ES-I3 (cell line): ENCODE measurements at regions not wholly inside any gene's neighbourhood (a gene's known extent, or its start where the extent isn't known, plus 50 kb on each side); places are given as distances from the start of the nearest gene placed in this dataset.

Source experiments
- H3K36me3 ChIP-seq: 2 replicates; pipeline ENCODE4 v1.6.1; 2013; ENCODE audit warnings: mild to moderate bottlenecking, low read length, control low read depth, moderate library complexity; ENCODE audit not compliant: insufficient read depth
- H3K4me1 ChIP-seq: 2 replicates; pipeline ENCODE4 v1.6.1; 2013; ENCODE audit warnings: mild to moderate bottlenecking, control low read depth, low read length; ENCODE audit not compliant: insufficient read depth
- H3K9ac ChIP-seq: 2 replicates; pipeline ENCODE4 v1.6.1; 2013; ENCODE audit warnings: low read depth, mild to moderate bottlenecking, low read length, moderate library complexity
- H3K9me3 ChIP-seq: 2 replicates; pipeline ENCODE4 v1.6.1; 2013; ENCODE audit warnings: mild to moderate bottlenecking, low read length, moderate library complexity; ENCODE audit not compliant: control insufficient read depth, insufficient read depth

DNA sequence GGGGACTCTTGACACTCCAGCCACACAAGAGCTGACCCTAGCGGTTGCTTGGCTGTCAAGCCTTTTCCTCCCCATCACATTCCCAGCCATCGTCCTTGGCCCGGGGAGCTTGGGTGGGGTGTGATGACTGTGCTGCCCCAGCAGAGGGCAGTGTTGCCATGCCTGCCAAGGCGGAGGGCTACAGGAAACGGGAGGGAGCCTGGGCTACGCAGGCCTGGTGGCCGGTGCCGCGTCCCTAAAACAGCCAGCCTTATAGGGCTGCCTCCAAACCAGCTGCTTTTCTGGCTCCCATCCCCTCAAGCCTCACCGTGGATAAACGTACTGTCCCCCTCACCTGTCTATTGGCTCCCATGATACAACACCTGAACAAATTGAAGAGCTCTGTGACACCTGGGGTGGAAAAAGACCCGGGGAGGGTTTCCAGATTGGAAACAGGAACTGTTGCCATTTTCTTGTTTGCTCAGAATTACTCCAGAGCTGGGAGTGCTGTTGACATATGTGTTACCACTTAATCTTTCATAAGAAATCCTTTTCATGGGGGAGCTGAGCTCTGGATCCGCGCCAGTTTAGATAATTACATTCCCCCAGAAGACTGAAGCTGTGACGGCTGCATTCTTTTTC is 72.8 kb upstream of the ASTN2 start:
- peak overlapping the region; percentile 32; the same call in 1 of the 2 replicates for H3K9ac ChIP-seq
- H3K9me3 ChIP-seq, result no peaks in the 10 kb centered on the region
- H3K4me1 ChIP-seq, result peaks cover 9% of the 10 kb centered on the region
- no peaks in the 10 kb centered on the region for H3K36me3 ChIP-seq

DNA sequence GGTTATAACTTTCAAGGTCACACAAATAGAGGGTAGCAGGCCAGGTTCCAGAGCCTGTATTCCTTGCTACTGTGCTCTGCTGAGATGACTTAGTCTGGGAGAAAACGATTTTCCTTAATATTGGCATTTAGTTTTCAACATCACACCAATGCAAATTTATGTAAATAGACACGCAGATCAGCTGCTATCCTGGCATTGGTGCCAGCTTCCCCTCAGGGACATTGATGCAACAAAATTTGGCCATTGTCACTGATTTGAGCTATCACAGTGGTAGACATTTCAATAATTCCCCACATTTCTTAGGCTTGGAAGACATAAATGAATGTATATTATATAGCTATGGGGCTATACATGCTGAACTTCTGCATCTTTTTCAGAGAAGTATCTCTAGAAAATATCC is 71.6 kb upstream of the ASTN2 start:
- H3K36me3 ChIP-seq, result no peaks in the 10 kb centered on the region
- no peaks in the 10 kb centered on the region; the same call in 1 of the 2 replicates for H3K9me3 ChIP-seq
- peaks cover 9% of the 10 kb centered on the region for H3K4me1 ChIP-seq
- H3K9ac ChIP-seq, result no peak overlapping the region

DNA sequence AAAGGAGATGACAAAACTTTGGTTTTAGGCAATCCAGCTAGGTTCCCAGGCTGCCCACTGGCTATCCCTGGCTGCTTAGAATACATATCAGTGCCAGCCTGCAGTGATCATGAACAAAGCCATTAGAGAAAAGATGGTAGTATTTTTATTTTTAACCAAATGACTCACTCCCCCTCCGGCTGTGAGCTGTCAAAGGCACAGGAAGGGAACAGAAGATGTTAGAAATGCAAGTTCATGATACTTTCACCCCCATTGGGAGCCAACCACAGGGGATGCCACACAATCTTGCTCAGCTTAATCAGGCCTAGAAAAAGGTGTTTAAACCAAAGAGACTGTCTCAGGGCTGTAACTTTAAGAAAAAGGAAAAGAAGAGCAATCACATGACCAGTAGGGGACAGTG is 70.3 kb upstream of the ASTN2 start:
- Histone ChIP-seq H3K36me3 (no peaks in the 10 kb centered on the region), H3K9ac (no peak overlapping the region), H3K9me3 (no peaks in the 10 kb centered on the region; the same call in 1 of the 2 replicates), H3K4me1 (peaks cover 9% of the 10 kb centered on the region)

DNA sequence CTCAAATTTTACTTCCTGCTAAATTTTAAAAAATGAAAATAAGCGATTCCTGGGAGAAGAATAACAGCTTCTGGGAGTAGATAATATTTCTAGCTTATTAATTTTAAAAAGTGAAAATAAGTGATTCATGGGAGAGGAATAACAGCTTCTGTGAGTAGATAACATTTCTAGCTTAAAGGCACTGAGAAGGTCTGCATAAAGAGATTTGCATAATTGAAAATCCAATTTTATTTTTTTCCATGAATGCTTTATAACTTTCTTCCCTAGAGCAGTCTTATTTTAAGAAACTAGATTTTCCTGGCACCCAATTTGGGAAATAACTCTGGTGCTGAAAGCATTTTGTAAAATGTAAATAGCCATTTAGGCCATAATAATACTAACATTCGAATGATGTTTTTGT is 65.9 kb upstream of the ASTN2 start:
- Histone ChIP-seq H3K9ac (no peak overlapping the region), H3K9me3 (no peaks in the 10 kb centered on the region; the same call in 1 of the 2 replicates), H3K36me3 (no peaks in the 10 kb centered on the region), H3K4me1 (peaks cover 8% of the 10 kb centered on the region)

DNA sequence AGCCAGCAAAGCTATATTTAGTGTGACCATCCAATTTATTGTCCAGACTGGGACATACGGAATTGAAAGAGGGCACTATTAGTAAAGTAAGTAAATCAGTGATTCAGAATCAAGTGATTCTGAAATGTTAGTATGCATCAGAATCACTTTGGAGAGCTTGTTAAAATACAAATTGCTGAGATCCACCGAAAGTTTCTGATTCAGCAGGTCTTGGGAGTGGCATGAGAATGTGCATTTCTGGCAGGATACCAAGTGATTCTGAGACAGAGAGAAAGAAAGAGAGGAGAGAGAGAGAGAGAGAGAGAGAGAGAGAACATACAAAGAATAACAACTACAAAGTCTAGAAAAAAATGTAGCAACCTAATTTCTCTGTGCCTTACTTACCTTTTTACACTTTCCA is 65.4 kb upstream of the ASTN2 start:
- Histone ChIP-seq H3K4me1 (peaks cover 3% of the 10 kb centered on the region; the same call in 1 of the 2 replicates), H3K36me3 (no peaks in the 10 kb centered on the region), H3K9ac (no peak overlapping the region), H3K9me3 (no peaks in the 10 kb centered on the region; the same call in 1 of the 2 replicates)

DNA sequence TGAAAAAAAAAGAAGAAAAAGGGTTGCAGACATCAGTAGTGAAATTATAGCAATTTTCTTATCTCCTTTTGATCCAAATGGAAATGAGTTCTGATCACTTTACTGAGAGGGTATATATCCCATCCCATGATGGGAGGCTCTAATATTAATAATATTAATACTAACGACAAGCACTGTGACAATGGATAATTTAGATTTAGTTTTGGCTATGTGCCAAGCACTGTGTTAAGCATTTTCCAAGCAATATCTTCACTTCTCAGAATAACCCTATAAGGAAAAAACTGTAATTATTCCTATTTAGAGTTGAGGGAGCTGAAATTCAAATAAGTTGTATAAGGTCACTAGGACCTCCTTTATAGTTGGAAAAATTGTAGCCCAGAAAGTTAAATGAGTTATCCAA is 58.4 kb upstream of the ASTN2 start:
- Histone ChIP-seq H3K9ac (no peak overlapping the region), H3K36me3 (no peaks in the 10 kb centered on the region), H3K4me1 (no peaks in the 10 kb centered on the region), H3K9me3 (no peaks in the 10 kb centered on the region)

DNA sequence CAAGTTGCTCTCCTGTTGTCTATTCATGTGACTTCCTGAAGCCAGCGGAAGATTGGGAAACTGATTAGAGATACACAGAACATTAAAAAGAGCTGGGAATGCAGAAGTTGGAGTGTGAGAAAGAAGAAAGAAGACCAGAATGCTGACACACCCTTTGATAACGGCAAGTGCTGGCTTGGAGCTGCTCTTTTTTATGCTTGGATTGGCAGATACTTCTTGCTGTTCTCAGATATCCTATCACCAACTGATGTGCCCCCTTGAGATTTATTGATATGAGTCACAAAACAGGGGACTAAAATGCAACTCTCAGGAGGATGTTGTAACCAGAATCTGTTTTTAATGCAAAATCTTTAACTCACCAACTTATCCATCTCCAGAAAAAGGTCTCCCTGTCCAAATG is 56.0 kb upstream of the ASTN2 start:
- no peak overlapping the region for H3K9ac ChIP-seq
- no peaks in the 10 kb centered on the region for H3K36me3 ChIP-seq
- H3K9me3 ChIP-seq, result no peaks in the 10 kb centered on the region
- no peaks in the 10 kb centered on the region for H3K4me1 ChIP-seq

DNA sequence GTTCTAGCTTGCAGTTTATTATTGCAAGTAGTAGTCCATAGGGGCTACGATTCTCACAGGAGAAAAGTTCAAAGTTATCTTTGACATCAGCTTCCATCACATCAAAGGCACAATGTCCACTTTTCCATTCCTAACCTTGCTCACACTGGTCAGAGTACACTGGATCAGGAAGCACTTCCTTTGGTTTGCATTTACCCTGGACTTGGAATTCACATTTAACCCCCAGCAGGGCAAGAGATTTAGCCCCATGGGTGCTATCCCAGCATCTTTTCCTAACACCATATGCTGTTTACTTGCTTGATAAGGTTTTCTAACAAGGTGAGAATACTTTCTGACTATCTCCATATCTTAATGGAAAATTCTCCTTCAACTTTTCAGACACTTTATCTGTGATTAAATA is 55.6 kb upstream of the ASTN2 start:
- no peaks in the 10 kb centered on the region for H3K9me3 ChIP-seq
- H3K36me3 ChIP-seq, result no peaks in the 10 kb centered on the region
- no peak overlapping the region for H3K9ac ChIP-seq
- H3K4me1 ChIP-seq, result no peaks in the 10 kb centered on the region

DNA sequence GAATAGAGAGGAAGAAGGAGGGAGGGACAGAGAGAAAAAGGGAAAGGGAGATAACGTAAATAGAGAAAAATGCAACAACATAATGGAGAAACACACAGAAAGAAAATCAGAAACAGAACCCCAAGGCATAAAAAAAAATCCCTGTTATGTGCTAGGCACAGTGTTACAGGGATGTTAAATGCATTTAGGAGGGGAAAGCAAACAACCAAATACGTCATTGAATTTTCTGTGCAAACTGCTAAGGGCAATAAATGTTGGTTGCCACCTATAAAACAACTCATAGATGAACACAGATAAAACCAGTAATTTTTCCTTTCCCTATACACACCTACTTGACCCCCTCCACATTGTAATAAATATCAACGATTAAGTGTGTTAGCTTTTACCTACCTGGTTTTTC is 51.3 kb upstream of the ASTN2 start:
- Histone ChIP-seq H3K4me1 (no peaks in the 10 kb centered on the region), H3K36me3 (no peaks in the 10 kb centered on the region), H3K9ac (no peak overlapping the region), H3K9me3 (no peaks in the 10 kb centered on the region)

DNA sequence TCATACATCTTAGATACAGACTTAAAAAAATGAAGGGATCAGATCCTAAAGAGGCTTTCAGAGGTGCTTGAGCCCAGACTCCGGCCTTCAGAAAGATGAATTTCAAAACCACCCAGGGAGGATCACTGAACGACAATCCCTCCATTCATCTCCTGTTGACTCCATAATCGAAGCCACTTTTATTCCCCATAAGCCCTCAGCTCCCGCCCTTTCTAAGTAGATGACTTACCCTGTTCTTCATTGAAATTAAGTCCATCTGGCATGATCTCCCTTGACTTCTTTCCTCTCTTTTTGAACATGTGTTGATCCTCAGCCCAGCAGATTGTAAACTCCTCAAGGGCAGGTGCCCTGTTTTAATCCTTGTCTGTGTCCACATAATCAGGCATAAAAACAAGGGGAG is 50.8 kb upstream of the ASTN2 start:
- H3K4me1 ChIP-seq, result no peaks in the 10 kb centered on the region
- H3K9ac ChIP-seq, result no peak overlapping the region
- no peaks in the 10 kb centered on the region for H3K36me3 ChIP-seq
- H3K9me3 ChIP-seq, result no peaks in the 10 kb centered on the region

DNA sequence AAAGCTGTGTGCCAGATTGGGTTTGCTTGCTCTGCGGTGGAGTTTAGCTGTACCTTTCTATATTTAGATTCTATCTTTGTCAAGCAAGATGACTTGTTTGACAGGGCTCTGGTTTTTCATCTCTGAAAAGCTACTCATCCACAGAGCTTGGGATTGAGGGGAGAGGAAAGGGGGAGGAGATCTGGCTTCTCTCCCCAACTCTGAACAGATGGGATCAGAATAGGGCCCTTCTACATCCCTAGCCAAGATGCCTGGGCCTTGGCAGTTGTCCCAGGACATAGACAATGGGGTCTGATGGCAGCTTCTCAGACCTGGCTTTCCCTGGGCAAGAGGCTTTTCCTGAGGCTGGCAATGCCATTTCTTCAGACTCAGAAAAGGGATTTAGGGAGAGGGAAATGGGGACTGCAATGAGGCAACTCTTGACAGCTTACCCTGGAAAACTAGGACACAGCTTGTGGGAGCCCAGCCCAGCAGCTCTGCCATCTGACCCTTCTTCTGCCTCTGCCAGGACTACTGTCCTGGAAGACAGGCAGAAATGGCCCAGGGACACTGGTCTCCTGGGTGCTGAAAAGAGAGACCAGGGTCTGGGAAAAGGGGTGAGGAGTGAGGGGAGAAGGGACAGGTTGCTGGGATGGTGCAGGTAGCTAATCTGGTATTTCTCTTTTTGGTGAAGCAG is 50.2 kb upstream of the ASTN2 start:
- no peaks in the 10 kb centered on the region for H3K36me3 ChIP-seq
- H3K4me1 ChIP-seq, result no peaks in the 10 kb centered on the region
- no peak overlapping the region for H3K9ac ChIP-seq
- H3K9me3 ChIP-seq, result no peaks in the 10 kb centered on the region
